Erythroblast (primary cell): ENCODE measurements at regions not wholly inside any gene's neighbourhood (a gene's known extent, or its start where the extent isn't known, plus 50 kb on each side); places are given as distances from the start of the nearest gene placed in this dataset.

Experiments
- GATA1 ChIP-seq: IDR thresholded peaks from 2 replicates; pipeline ENCODE4 v1.6.1; 2011; ENCODE audit warnings: low read depth, mild to moderate bottlenecking, control low read depth, low read length, moderate library complexity
- POLR2A ChIP-seq: IDR thresholded peaks from 2 replicates; pipeline ENCODE4 v1.6.1; 2011; ENCODE audit warnings: mild to moderate bottlenecking, low read length

DNA sequence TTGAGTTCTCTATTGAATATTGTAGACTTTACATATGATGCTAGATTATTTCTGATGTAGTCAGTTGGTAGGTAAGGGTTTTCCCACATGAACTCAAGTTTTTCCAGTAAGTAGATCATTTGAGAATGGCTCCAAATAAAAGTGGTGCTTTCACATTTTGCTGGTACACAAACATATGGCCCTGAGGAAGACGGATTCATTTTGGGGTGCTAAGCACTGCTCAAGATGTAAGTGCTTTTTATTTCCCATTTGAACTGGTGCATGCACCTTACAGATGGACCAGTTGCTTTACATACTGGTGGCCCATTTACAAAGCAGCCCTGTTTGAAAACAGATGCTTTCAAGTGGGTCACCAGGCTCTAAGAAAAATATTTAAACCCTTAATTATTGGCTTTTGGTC is 266.7 kb downstream of the MEIS1 start:
- TF ChIP-seq POLR2A: no peak
- no peak for TF ChIP-seq GATA1
